Ishikawa (cell line): ENCODE measurements at regions not wholly inside any gene's neighbourhood (a gene's known extent, or its start where the extent isn't known, plus 50 kb on each side); places are given as distances from the start of the nearest gene placed in this dataset.

Experiments
- CREB1 ChIP-seq: IDR thresholded peaks from 2 replicates; pipeline ENCODE4 v1.6.1; 2012; ENCODE audit warnings: low read depth
- FOXM1 ChIP-seq: IDR thresholded peaks from 2 replicates; pipeline ENCODE4 v1.6.1; 2012; ENCODE audit warnings: low read depth, borderline replicate concordance
- TAF1 ChIP-seq: IDR thresholded peaks from 2 replicates; pipeline ENCODE4 v1.6.1; 2012; ENCODE audit warnings: low read depth, mild to moderate bottlenecking
- TEAD4 ChIP-seq: IDR thresholded peaks from 2 replicates; pipeline ENCODE4 v1.6.1; 2012
- ZBTB7A ChIP-seq: IDR thresholded peaks from 2 replicates; pipeline ENCODE4 v1.6.1; 2012; ENCODE audit warnings: low read depth
- TF ChIP-seq, protein P1 (sequence below): IDR thresholded peaks from 2 replicates; pipeline ENCODE4 v1.6.1; 2012; ENCODE audit warnings: low read depth, mild to moderate bottlenecking

DNA sequence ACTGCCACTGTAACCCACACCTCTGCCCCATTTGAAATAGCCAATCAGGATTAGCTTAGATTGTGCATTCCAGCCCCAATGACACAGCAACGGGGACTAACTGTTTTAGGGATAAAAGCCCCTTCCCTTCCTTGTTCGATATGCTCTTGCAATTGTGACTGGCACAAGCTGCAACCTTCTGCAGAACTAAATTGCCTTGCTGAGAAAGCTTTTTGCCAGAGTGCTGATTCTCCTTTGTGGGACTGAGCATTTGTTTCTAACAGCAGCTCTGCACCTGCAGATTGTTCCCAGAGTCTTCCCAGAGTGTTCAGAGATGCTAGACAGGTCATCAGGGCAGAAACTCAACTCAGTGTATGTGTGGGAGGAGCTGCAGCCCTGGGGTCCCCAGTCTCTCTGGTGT is 115.8 kb downstream of the ZNF675 start:
- TF ChIP-seq TEAD4 (no peak), CREB1 (no peak), FOXM1 (no peak), TAF1 (no peak), ZBTB7A (no peak)
- TF ChIP-seq, protein P1, sequence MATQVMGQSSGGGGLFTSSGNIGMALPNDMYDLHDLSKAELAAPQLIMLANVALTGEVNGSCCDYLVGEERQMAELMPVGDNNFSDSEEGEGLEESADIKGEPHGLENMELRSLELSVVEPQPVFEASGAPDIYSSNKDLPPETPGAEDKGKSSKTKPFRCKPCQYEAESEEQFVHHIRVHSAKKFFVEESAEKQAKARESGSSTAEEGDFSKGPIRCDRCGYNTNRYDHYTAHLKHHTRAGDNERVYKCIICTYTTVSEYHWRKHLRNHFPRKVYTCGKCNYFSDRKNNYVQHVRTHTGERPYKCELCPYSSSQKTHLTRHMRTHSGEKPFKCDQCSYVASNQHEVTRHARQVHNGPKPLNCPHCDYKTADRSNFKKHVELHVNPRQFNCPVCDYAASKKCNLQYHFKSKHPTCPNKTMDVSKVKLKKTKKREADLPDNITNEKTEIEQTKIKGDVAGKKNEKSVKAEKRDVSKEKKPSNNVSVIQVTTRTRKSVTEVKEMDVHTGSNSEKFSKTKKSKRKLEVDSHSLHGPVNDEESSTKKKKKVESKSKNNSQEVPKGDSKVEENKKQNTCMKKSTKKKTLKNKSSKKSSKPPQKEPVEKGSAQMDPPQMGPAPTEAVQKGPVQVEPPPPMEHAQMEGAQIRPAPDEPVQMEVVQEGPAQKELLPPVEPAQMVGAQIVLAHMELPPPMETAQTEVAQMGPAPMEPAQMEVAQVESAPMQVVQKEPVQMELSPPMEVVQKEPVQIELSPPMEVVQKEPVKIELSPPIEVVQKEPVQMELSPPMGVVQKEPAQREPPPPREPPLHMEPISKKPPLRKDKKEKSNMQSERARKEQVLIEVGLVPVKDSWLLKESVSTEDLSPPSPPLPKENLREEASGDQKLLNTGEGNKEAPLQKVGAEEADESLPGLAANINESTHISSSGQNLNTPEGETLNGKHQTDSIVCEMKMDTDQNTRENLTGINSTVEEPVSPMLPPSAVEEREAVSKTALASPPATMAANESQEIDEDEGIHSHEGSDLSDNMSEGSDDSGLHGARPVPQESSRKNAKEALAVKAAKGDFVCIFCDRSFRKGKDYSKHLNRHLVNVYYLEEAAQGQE: no peak
